H1 (cell line): ENCODE measurements at regions not wholly inside any gene's neighbourhood (a gene's known extent, or its start where the extent isn't known, plus 50 kb on each side); places are given as distances from the start of the nearest gene placed in this dataset.

Experiments
- CTCF ChIA-PET: fragments of 300-600 bp; sonication (Branson Sonifier 250); formaldehyde crosslinking; loops from one replicate; lab custom pipeline; 2021; ENCODE audit not compliant: partially characterized antibody; lab: Charles Lee
- POLR2A ChIA-PET: fragments of 300-600 bp; sonication (Branson Sonifier 250); formaldehyde crosslinking; loops from one replicate; lab custom pipeline; 2021; ENCODE audit warnings: inconsistent platforms; ENCODE audit not compliant: partially characterized antibody; lab: Charles Lee
- DNase-seq, 2 experiments: peaks; one replicate each; pipeline versions ENCODE4 v3.0.0 to v3.0.0-alpha.2; 2010 to 2022; ENCODE audit warnings: low spot score in 2 of 2, low read depth in 1 of 2, mixed read lengths in 1 of 2
- FAIRE-seq: peaks from 2 replicates; lab custom pipeline; 2011; peaks lifted over from hg19 to GRCh38; lab: Jason Lieb, UNC
- H2AFZ ChIP-seq: 2 replicates; pipeline ENCODE4 v1.8.1; 2012; ENCODE audit warnings: low read length, inconsistent platforms
- H2AK5ac ChIP-seq: 2 replicates; pipeline ENCODE4 v1.6.1; 2013; ENCODE audit warnings: low read depth, low read length
- H2BK120ac ChIP-seq: replicated peaks from 2 replicates; pipeline ENCODE3; 2013; ENCODE audit warnings: low read depth, low read length, inconsistent platforms
- H2BK12ac ChIP-seq: 2 replicates; pipeline ENCODE4 v1.6.1; 2013; ENCODE audit warnings: low read depth, low read length
- H2BK15ac ChIP-seq: 2 replicates; pipeline ENCODE4 v1.6.1; 2013; ENCODE audit warnings: low read length
- H2BK20ac ChIP-seq: 2 replicates; pipeline ENCODE4 v1.6.1; 2013; ENCODE audit warnings: low read length
- H2BK5ac ChIP-seq: 2 replicates; pipeline ENCODE4 v1.6.1; 2013; ENCODE audit warnings: low read depth, low read length
- H3K14ac ChIP-seq: 2 replicates; pipeline ENCODE4 v1.6.1; 2013; ENCODE audit warnings: inconsistent platforms; ENCODE audit not compliant: insufficient read length
- H3K18ac ChIP-seq: 2 replicates; pipeline ENCODE4 v1.6.1; 2013; ENCODE audit warnings: low read length; ENCODE audit errors: extremely low read depth
- H3K23ac ChIP-seq: 2 replicates; pipeline ENCODE4 v1.6.1; 2013; ENCODE audit warnings: inconsistent platforms; ENCODE audit not compliant: insufficient read length
- H3K23me2 ChIP-seq: 2 replicates; pipeline ENCODE4 v1.6.1; 2013; ENCODE audit warnings: low read depth, low read length
- H3K27ac ChIP-seq: 2 replicates; pipeline ENCODE4 v1.6.1; 2011; ENCODE audit warnings: low read depth, low read length, inconsistent platforms
- H3K27me3 ChIP-seq, 4 experiments: replicated peaks in 1 of 4; 1 replicate in 1 of 4; 2 replicates in 3 of 4; pipeline versions ENCODE4 v1.6.1 to v1.8.1; 2011 to 2013; ENCODE audit warnings: low read length in 3 of 4, mild to moderate bottlenecking in 3 of 4, inconsistent platforms in 2 of 4, mixed read lengths in 2 of 4, moderate library complexity in 1 of 4; ENCODE audit not compliant: control insufficient read depth in 3 of 4, insufficient read depth in 3 of 4; ENCODE audit errors: extremely low read depth in 1 of 4
- H3K36me3 ChIP-seq, 4 experiments: 2 replicates each; pipeline versions ENCODE4 v1.6.1 to v1.8.1; 2011 to 2013; ENCODE audit warnings: mild to moderate bottlenecking in 4 of 4, low read length in 3 of 4, moderate library complexity in 2 of 4, control low read depth in 1 of 4, inconsistent platforms in 1 of 4; ENCODE audit not compliant: insufficient read depth in 4 of 4, control insufficient read depth in 2 of 4
- H3K4ac ChIP-seq: replicated peaks from 2 replicates; pipeline ENCODE3; 2013; ENCODE audit warnings: low read length, low read depth, mixed read lengths, inconsistent platforms; ENCODE audit not compliant: insufficient read length
- H3K4me1 ChIP-seq, 4 experiments: replicated peaks in 1 of 4; 1 replicate in 1 of 4; 2 replicates in 3 of 4; pipeline versions ENCODE4 v1.6.1 to v1.8.1; 2011 to 2013; ENCODE audit warnings: low read length in 3 of 4, inconsistent platforms in 2 of 4, mixed read lengths in 1 of 4; ENCODE audit not compliant: insufficient read depth in 4 of 4, control insufficient read depth in 3 of 4
- H3K4me2 ChIP-seq, 2 experiments: 2 replicates each; pipeline versions ENCODE4 v1.6.1 to v1.8.1; 2011 to 2013; ENCODE audit warnings: low read depth in 2 of 2, low read length in 2 of 2, control low read depth in 1 of 2, inconsistent platforms in 1 of 2, mild to moderate bottlenecking in 1 of 2; ENCODE audit not compliant: insufficient read depth in 1 of 2
- H3K4me3 ChIP-seq, 4 experiments: fragments of 200-600, 300-600 bp in 1 of 4; sonication (generic), shearing (Covaris generic), sonication (Bioruptor Twin) in 1 of 4; 2 replicates each; pipeline versions ENCODE4 v1.5.1 to v1.8.1; 2011 to 2016; ENCODE audit warnings: low read length in 4 of 4, low read depth in 3 of 4, control low read depth in 2 of 4, inconsistent platforms in 2 of 4, mild to moderate bottlenecking in 2 of 4, mixed read lengths in 1 of 4, moderate library complexity in 1 of 4; ENCODE audit not compliant: insufficient read depth in 2 of 4; ENCODE audit errors: extremely low read depth in 1 of 4
- H3K56ac ChIP-seq: replicated peaks from 2 replicates; pipeline ENCODE3; 2013; ENCODE audit warnings: low read depth, mild to moderate bottlenecking, mixed read lengths, low read length, inconsistent platforms; ENCODE audit not compliant: insufficient read length
- H3K79me1 ChIP-seq: 2 replicates; pipeline ENCODE4 v1.6.1; 2013; ENCODE audit warnings: low read depth, low read length, control low read depth
- H3K79me2 ChIP-seq, 2 experiments: 2 replicates each; pipeline versions ENCODE4 v1.6.1 to v1.8.1; 2012 to 2013; ENCODE audit warnings: low read length in 2 of 2, mild to moderate bottlenecking in 2 of 2, inconsistent platforms in 1 of 2; ENCODE audit not compliant: insufficient read depth in 2 of 2, control insufficient read depth in 1 of 2
- H3K9ac ChIP-seq, 4 experiments: replicated peaks in 1 of 4; 1 replicate in 1 of 4; 2 replicates in 3 of 4; pipeline versions ENCODE4 v1.6.1 to v1.8.1; 2011 to 2013; ENCODE audit warnings: low read depth in 3 of 4, low read length in 3 of 4, control low read depth in 2 of 4, mild to moderate bottlenecking in 2 of 4, moderate library complexity in 2 of 4, inconsistent platforms in 1 of 4; ENCODE audit errors: extremely low read depth in 1 of 4
- H3K9me3 ChIP-seq, 2 experiments: 2 replicates each; pipeline versions ENCODE4 v1.6.1 to v1.8.1; 2012 to 2013; ENCODE audit warnings: mild to moderate bottlenecking in 2 of 2, moderate library complexity in 2 of 2, control low read depth in 1 of 2, inconsistent platforms in 1 of 2, low read depth in 1 of 2, low read length in 1 of 2, mixed read lengths in 1 of 2; ENCODE audit not compliant: insufficient read depth in 2 of 2
- H4K20me1 ChIP-seq, 2 experiments: replicated peaks in 1 of 2; 2 replicates each; pipeline versions ENCODE3 to v1.8.1; 2011 to 2013; ENCODE audit warnings: inconsistent platforms in 2 of 2, low read length in 2 of 2, mild to moderate bottlenecking in 1 of 2; ENCODE audit not compliant: insufficient read depth in 2 of 2, control insufficient read depth in 1 of 2
- H4K5ac ChIP-seq: 2 replicates; pipeline ENCODE4 v1.6.1; 2013; ENCODE audit warnings: low read length, low read depth, mixed read lengths, inconsistent platforms; ENCODE audit not compliant: insufficient read length
- H4K8ac ChIP-seq: 2 replicates; pipeline ENCODE4 v1.8.0; 2013; ENCODE audit warnings: mild to moderate bottlenecking, moderate library complexity, low read length, inconsistent platforms; ENCODE audit not compliant: insufficient read depth; ENCODE audit errors: extremely low read depth
- H4K91ac ChIP-seq: replicated peaks from 2 replicates; pipeline ENCODE3; 2013; ENCODE audit warnings: low read length, mixed read lengths, inconsistent platforms; ENCODE audit not compliant: insufficient read length
- SUZ12 ChIP-seq: fragments of 200-600 bp; sonication (generic); IDR thresholded peaks from 2 replicates; pipeline ENCODE4 v1.6.1; 2012; ENCODE audit warnings: mild to moderate bottlenecking, inconsistent platforms, low read length, moderate library complexity, mixed read lengths
- WGBS, 2 experiments: shearing (Covaris generic) in 1 of 2; methylation state at CpG; one replicate each; pipeline versions ENCODE4 v1.1.6 to v1.1.7; 2013 to 2015; ENCODE audit warnings: low lambda C conversion rate in 2 of 2, mixed read lengths in 2 of 2, inconsistent platforms in 1 of 2, low coverage in 1 of 2, missing lambda C conversion rate in 1 of 2; ENCODE audit not compliant: insufficient replicate concordance in 2 of 2, insufficient coverage in 1 of 2, insufficient read length in 1 of 2; ENCODE audit errors: extremely low coverage in 1 of 2, missing lambda C conversion rate in 1 of 2; 5-methylcytosine and 5-hydroxymethylcytosine counted together

DNA sequence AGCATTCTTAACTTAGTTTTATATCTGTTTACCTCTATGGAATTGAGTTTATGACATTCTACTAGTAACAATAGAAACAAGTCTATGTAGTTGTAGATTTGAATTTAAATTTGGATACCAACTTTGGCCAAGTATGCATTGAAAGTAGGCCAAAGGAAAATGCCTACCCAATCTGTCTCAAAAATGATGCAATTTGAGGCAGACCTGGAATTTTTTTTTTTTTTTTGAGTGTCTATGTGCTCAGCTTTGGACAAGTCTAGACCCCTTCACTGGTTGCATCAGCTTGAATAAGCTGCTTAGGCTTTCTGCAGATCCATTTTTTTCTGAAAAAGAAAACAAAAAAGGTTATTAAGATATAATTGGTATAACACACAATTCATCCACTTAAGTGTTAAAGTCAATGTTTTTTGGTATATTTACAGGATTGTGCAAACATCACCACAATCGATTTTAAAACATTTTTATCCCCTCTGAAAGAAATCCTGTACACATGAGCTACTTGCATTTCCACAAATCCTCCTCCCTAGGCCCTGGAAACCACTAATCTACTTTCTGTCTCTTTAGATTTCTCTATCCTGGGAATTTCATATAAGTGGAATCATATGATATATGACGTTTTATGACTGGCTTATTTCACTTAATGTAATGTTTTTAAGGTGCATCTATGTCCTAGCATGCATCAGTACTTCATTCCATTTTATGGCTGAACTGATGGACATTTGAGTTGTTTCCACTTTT lies 185.1 kb upstream of the CCDC68 start:
- H3K9me3 ChIP-seq = no peaks in the 10 kb centered on the region
- no peak overlapping the region for H3K4me3 ChIP-seq
- no peak overlapping the region for H4K5ac ChIP-seq
- no peaks in the 10 kb centered on the region for H3K4me1 ChIP-seq
- no peak overlapping the region for H3K27ac ChIP-seq
- no peak overlapping the region for H2BK12ac ChIP-seq
- no peak overlapping the region for H3K14ac ChIP-seq
- no peaks in the 10 kb centered on the region for H3K36me3 ChIP-seq
- no peak overlapping the region for H3K56ac ChIP-seq
- no peak overlapping the region for H2BK15ac ChIP-seq
- no peak overlapping the region for H3K4ac ChIP-seq
- no peak overlapping the region for H2BK120ac ChIP-seq
- H4K8ac ChIP-seq = no peak overlapping the region
- no peak for DNase-seq
- CTCF ChIA-PET = no interaction called here
- no peak overlapping the region for H2AFZ ChIP-seq
- H4K20me1 ChIP-seq = no peaks in the 10 kb centered on the region
- H3K4me2 ChIP-seq = no peak overlapping the region
- WGBS, 2 experiments = 91% methylated on average over 2 of the region's 2 CpGs; no CpG with 5 or more reads in 1 of the 2 experiments
- no peak overlapping the region for H3K9ac ChIP-seq
- no peak overlapping the region for H2BK5ac ChIP-seq
- H2BK20ac ChIP-seq = no peak overlapping the region
- no peaks in the 10 kb centered on the region; the same call in 1 of the 2 replicates for H3K23me2 ChIP-seq
- H2AK5ac ChIP-seq = no peak overlapping the region
- TF ChIP-seq SUZ12 = no peak
- no peaks in the 10 kb centered on the region for H3K79me1 ChIP-seq
- H3K27me3 ChIP-seq = no peaks in the 10 kb centered on the region
- no peak overlapping the region for H4K91ac ChIP-seq
- FAIRE-seq = no peak
- no peaks in the 10 kb centered on the region for H3K79me2 ChIP-seq
- H3K18ac ChIP-seq = no peak overlapping the region
- no peak overlapping the region for H3K23ac ChIP-seq
- POLR2A ChIA-PET = no interaction called here
